ENCODE measurements at regions not wholly inside any gene's neighbourhood (a gene's known extent, or its start where the extent isn't known, plus 50 kb on each side); places are given as distances from the start of the nearest gene placed in this dataset.

DNA sequence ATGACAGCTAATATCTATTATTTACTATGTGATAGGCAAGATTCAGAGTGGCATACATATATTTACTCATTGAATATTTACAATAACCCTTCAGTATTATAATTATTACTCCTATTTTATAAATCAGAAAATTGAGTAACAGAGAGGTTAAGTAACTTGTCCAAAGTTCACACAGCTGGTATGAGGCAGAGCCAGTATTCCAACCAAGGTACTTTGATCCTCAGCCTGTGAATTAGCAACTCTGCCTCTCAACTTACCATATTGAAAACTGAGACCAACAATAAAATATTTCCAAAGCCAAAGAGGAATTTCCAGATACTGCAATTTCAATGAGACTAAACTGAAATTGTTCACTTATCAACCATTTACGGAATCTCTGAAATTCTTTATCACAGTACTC lies 67.9 kb upstream of the TSLP start:
- TF ChIP-seq POLR2A (IDR thresholded peaks at IDR 0.05) = no peak
- TF ChIP-seq, protein P1, sequence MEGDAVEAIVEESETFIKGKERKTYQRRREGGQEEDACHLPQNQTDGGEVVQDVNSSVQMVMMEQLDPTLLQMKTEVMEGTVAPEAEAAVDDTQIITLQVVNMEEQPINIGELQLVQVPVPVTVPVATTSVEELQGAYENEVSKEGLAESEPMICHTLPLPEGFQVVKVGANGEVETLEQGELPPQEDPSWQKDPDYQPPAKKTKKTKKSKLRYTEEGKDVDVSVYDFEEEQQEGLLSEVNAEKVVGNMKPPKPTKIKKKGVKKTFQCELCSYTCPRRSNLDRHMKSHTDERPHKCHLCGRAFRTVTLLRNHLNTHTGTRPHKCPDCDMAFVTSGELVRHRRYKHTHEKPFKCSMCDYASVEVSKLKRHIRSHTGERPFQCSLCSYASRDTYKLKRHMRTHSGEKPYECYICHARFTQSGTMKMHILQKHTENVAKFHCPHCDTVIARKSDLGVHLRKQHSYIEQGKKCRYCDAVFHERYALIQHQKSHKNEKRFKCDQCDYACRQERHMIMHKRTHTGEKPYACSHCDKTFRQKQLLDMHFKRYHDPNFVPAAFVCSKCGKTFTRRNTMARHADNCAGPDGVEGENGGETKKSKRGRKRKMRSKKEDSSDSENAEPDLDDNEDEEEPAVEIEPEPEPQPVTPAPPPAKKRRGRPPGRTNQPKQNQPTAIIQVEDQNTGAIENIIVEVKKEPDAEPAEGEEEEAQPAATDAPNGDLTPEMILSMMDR (IDR thresholded peaks at IDR 0.05) = no peak
- TF ChIP-seq EP300 (IDR thresholded peaks at IDR 0.05) = no peak
- no peaks in the 10 kb centered on the region for H3K4me1 ChIP-seq
- DNase-seq (ENCODE audit: low spot score in 2 of 2) = no peak
- no peaks in the 10 kb centered on the region for H3K9me3 ChIP-seq
- H3K4me3 ChIP-seq = no peak overlapping the region
- H3K27ac ChIP-seq = no peak overlapping the region
- 90 to 94% methylated on average over 1 of the region's 1 CpG for WGBS, 2 donors
- H3K27me3 ChIP-seq = no peaks in the 10 kb centered on the region
- no peaks in the 10 kb centered on the region for H3K36me3 ChIP-seq

DNA sequence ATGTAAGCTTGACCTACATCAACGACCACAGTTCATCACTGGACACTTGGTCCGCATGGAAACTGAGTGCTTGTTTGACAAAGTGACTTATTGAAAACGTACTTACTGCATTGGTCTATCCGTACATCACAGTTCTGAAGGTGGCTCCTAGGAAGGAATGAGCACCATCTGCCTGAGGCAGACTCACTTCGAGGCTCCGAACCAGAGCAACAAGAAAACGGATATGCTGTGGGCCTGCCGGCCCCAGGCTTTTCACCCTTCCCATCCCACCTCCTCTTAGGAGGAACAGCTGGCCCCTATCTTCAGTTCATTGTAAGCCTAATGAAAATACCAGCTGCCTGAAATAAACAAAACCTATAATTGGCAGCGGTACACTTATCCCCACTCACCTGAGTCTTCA lies 67.2 kb upstream of the TSLP start:
- Histone ChIP-seq H3K27ac (no peak overlapping the region), H3K9me3 (peaks cover 0 to 4% (median 0%) of the 10 kb centered on the region in 4 donors), H3K27me3 (no peaks in the 10 kb centered on the region), H3K4me1 (no peaks in the 10 kb centered on the region), H3K36me3 (no peaks in the 10 kb centered on the region), H3K4me3 (no peak overlapping the region)
- 76 to 80% methylated on average over 9 of the region's 9 CpGs for WGBS, 2 donors
- no peak for DNase-seq (ENCODE audit: low spot score in 2 of 2)
- TF ChIP-seq EP300 (IDR thresholded peaks at IDR 0.05) (no peak), POLR2A (IDR thresholded peaks at IDR 0.05) (no peak)
- TF ChIP-seq, protein P1 (IDR thresholded peaks at IDR 0.05) = no peak

DNA sequence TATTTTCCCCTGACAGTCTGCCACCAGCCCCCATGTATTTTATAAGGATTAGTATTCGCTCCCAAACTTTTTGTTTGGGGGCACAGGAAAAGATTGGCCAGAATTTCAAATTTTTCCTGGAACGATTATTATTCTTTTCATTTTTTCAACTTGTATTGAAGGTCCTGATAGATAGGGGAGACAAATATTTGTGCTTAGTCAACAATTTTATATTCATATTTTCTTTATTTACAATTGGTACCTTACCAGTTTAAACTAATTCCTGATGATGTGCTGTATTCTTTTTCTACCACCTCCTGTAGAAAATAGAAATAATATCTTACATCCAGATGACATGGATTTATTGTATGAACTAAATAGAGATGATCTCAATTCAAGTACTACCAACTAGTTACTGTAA lies 60.7 kb upstream of the TSLP start:
- Histone ChIP-seq H3K9me3 (peaks cover 0 to 4% (median 0%) of the 10 kb centered on the region in 4 donors), H3K36me3 (no peaks in the 10 kb centered on the region), H3K4me3 (no peak overlapping the region), H3K4me1 (no peaks in the 10 kb centered on the region), H3K27me3 (no peaks in the 10 kb centered on the region), H3K27ac (no peak overlapping the region)
- TF ChIP-seq EP300 (IDR thresholded peaks at IDR 0.05) = no peak
- TF ChIP-seq, protein P1 (IDR thresholded peaks at IDR 0.05) = no peak
- TF ChIP-seq POLR2A (IDR thresholded peaks at IDR 0.05) = no peak
- WGBS, 2 donors = 83 to 89% methylated on average over 2 of the region's 2 CpGs
- no peak for DNase-seq (ENCODE audit: low spot score in 2 of 2)

DNA sequence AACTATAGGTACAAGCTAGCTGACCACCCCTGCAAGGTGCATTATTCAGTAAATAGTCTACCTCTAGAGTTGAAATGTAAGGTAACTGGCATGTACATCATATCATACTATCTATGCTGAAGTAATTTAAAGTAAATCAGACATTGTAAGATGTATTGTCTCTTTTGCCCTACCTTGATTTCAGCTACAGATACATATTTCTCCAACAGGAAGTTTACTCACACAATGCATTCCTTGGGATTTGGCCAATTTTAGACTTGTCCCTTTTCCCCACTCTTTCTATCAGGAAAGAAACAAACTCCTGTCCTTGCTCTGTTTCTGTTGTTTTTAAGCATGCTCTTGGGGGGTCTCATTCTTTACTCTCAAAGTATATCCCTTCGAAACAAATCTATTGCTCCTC lies 58.5 kb upstream of the TSLP start:
- Histone ChIP-seq H3K27me3 (no peaks in the 10 kb centered on the region), H3K4me3 (no peak overlapping the region), H3K36me3 (no peaks in the 10 kb centered on the region), H3K9me3 (peaks cover 0 to 4% (median 0%) of the 10 kb centered on the region in 4 donors), H3K4me1 (no peaks in the 10 kb centered on the region), H3K27ac (no peak overlapping the region)
- WGBS, 2 donors = 60% methylated on average over 1 of the region's 1 CpG
- no peak for DNase-seq (ENCODE audit: low spot score in 2 of 2)
- TF ChIP-seq, protein P1 (IDR thresholded peaks at IDR 0.05) = no peak
- no peak for TF ChIP-seq POLR2A (IDR thresholded peaks at IDR 0.05)

DNA sequence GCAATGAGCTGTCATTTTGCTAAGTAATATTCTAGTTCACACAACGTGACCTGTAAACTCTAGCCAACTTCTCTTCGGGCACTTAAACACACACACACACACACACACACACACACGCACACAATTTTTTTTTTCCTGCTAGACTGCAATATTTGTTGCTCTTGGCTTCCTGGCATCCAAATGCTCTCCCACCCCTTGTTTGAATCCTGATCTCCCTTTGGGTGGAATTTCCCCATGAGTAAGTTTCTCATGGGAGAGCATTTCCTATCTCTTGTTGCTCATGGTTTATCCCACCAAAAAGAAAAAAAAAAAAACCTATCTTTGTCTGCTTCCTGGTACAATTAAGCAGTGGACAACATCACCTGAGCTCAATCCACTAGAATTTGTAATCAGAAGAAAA lies 54.7 kb upstream of the TSLP start:
- 59 to 73% methylated on average over 3 of the region's 3 CpGs for WGBS, 2 donors
- no peak for DNase-seq (ENCODE audit: low spot score in 2 of 2)
- no peaks in the 10 kb centered on the region for H3K4me1 ChIP-seq
- H3K36me3 ChIP-seq = no peaks in the 10 kb centered on the region
- H3K9me3 ChIP-seq = no peaks in the 10 kb centered on the region
- H3K27ac ChIP-seq = no peak overlapping the region
- H3K4me3 ChIP-seq = no peak overlapping the region
- H3K27me3 ChIP-seq = no peaks in the 10 kb centered on the region
- TF ChIP-seq, protein P1 (IDR thresholded peaks at IDR 0.05) = no peak
- no peak for TF ChIP-seq EP300 (IDR thresholded peaks at IDR 0.05)
- no peak for TF ChIP-seq POLR2A (IDR thresholded peaks at IDR 0.05)

All from tibial nerve (tissue), 4 donors.